Osteoblast (primary cell): ENCODE measurements at regions not wholly inside any gene's neighbourhood (a gene's known extent, or its start where the extent isn't known, plus 50 kb on each side); places are given as distances from the start of the nearest gene placed in this dataset.

Experiments used
- DNase-seq: peaks from one replicate; pipeline ENCODE4 v3.0.0; 2011; ENCODE audit warnings: low spot score, mixed read lengths; ENCODE audit not compliant: insufficient read length; ENCODE audit errors: missing footprints
- H2AFZ ChIP-seq: 2 replicates; pipeline ENCODE4 v1.6.0; 2011; ENCODE audit warnings: mild to moderate bottlenecking, low read length
- H3K27ac ChIP-seq: 2 replicates; pipeline ENCODE4 v1.5.1; 2011; ENCODE audit warnings: mild to moderate bottlenecking, low read depth, low read length, moderate library complexity
- H3K27me3 ChIP-seq: 2 replicates; pipeline ENCODE4 v1.6.0; 2012; ENCODE audit warnings: mild to moderate bottlenecking, control low read depth, inconsistent platforms, low read length, moderate library complexity; ENCODE audit not compliant: insufficient read depth
- H3K36me3 ChIP-seq: 2 replicates; pipeline ENCODE4 v1.5.1; 2011; ENCODE audit warnings: mild to moderate bottlenecking, low read length, control low read depth, moderate library complexity; ENCODE audit not compliant: insufficient read depth
- H3K4me1 ChIP-seq: 2 replicates; pipeline ENCODE4 v1.5.1; 2011; ENCODE audit warnings: mild to moderate bottlenecking, low read length, control low read depth, moderate library complexity; ENCODE audit not compliant: insufficient read depth
- H3K4me2 ChIP-seq: 2 replicates; pipeline ENCODE4 v1.6.0; 2011; ENCODE audit warnings: mild to moderate bottlenecking, low read length; ENCODE audit not compliant: insufficient read depth
- H3K4me3 ChIP-seq: fragments of 200-600 bp; sonication (generic); 3 replicates; pipeline ENCODE4 v1.5.1; 2012; ENCODE audit warnings: mild to moderate bottlenecking, low read length, inconsistent platforms; ENCODE audit not compliant: insufficient read depth
- H3K79me2 ChIP-seq: 2 replicates; pipeline ENCODE4 v1.6.0; 2012; ENCODE audit warnings: mild to moderate bottlenecking, low read length, control low read depth, inconsistent platforms; ENCODE audit not compliant: insufficient read depth
- H3K9me3 ChIP-seq: 2 replicates; pipeline ENCODE4 v1.5.1; 2011; ENCODE audit warnings: low read depth, low read length, control low read depth
- H4K20me1 ChIP-seq: 2 replicates; pipeline ENCODE4 v1.6.0; 2012; ENCODE audit warnings: mild to moderate bottlenecking, low read length, control low read depth; ENCODE audit not compliant: insufficient read depth
- CTCF ChIP-seq: IDR thresholded peaks from 2 replicates; pipeline ENCODE4 v1.5.1; 2011; ENCODE audit warnings: mild to moderate bottlenecking, low read depth, low read length, moderate library complexity; ENCODE audit errors: extremely low read depth

GRCh38 chr3:187912007-187912406 is 166.7 kb upstream of the BCL6 start:
- no peak for TF ChIP-seq CTCF
- no peak overlapping the region for H3K4me2 ChIP-seq
- H3K9me3 ChIP-seq: no peaks in the 10 kb centered on the region
- no peaks in the 10 kb centered on the region for H3K27me3 ChIP-seq
- H3K36me3 ChIP-seq: no peaks in the 10 kb centered on the region
- H3K4me3 ChIP-seq: no peak overlapping the region
- no peak for DNase-seq
- H3K27ac ChIP-seq: no peak overlapping the region
- no peaks in the 10 kb centered on the region for H3K79me2 ChIP-seq
- H3K4me1 ChIP-seq: no peaks in the 10 kb centered on the region
- no peaks in the 10 kb centered on the region for H4K20me1 ChIP-seq
- no peak overlapping the region for H2AFZ ChIP-seq

DNA sequence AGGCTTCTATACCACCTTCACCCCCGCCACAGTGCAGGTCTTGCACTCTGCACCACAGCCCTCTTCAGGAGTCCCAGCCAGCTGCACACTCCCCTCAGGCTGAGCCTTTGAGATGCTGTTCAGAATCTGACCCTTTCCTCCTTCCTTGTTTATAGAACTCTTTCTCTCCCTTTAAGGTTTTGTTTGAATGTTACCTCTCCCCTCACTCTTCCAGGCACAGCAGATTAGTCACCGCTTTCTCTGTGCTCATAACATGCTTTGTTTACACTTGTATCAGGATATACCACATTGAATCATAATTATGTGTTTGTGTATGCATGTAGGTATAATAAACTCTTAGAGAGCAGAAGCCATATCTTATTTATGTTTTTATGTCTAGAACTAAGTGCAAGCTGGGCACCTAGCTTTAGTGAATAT is 168.4 kb upstream of the BCL6 start:
- Histone ChIP-seq H2AFZ (no peak overlapping the region), H3K4me3 (no peak overlapping the region), H3K4me1 (peaks cover 6% of the 10 kb centered on the region), H3K4me2 (no peak overlapping the region), H3K36me3 (no peaks in the 10 kb centered on the region), H3K79me2 (no peaks in the 10 kb centered on the region), H3K9me3 (no peaks in the 10 kb centered on the region), H3K27me3 (no peaks in the 10 kb centered on the region), H4K20me1 (no peaks in the 10 kb centered on the region), H3K27ac (no peak overlapping the region)
- DNase-seq: no peak
- no peak for TF ChIP-seq CTCF

GRCh38 chr3:187914231-187914630 is 169.0 kb upstream of the BCL6 start:
- no peak overlapping the region for H3K27ac ChIP-seq
- no peak for DNase-seq
- H3K4me3 ChIP-seq: no peak overlapping the region
- no peak overlapping the region for H3K4me2 ChIP-seq
- H3K79me2 ChIP-seq: no peaks in the 10 kb centered on the region
- no peak overlapping the region for H2AFZ ChIP-seq
- no peaks in the 10 kb centered on the region for H4K20me1 ChIP-seq
- H3K4me1 ChIP-seq: peaks cover 6% of the 10 kb centered on the region
- TF ChIP-seq CTCF: no peak
- H3K9me3 ChIP-seq: no peaks in the 10 kb centered on the region
- H3K36me3 ChIP-seq: no peaks in the 10 kb centered on the region
- no peaks in the 10 kb centered on the region for H3K27me3 ChIP-seq

GRCh38 chr3:187916072-187916471 is 170.8 kb upstream of the BCL6 start:
- H3K79me2 ChIP-seq: no peaks in the 10 kb centered on the region
- no peak for TF ChIP-seq CTCF
- H3K36me3 ChIP-seq: no peaks in the 10 kb centered on the region
- no peaks in the 10 kb centered on the region for H3K9me3 ChIP-seq
- DNase-seq: no peak
- peaks cover 11% of the 10 kb centered on the region for H3K4me1 ChIP-seq
- H4K20me1 ChIP-seq: no peaks in the 10 kb centered on the region
- H3K27me3 ChIP-seq: no peaks in the 10 kb centered on the region
- no peak overlapping the region for H3K4me2 ChIP-seq
- H2AFZ ChIP-seq: no peak overlapping the region
- no peak overlapping the region for H3K4me3 ChIP-seq
- H3K27ac ChIP-seq: no peak overlapping the region
